GM10847 (cell line): ENCODE measurements at regions not wholly inside any gene's neighbourhood (a gene's known extent, or its start where the extent isn't known, plus 50 kb on each side); places are given as distances from the start of the nearest gene placed in this dataset.

ENCODE experiments used
- POLR2A ChIP-seq: IDR thresholded peaks from 2 replicates; pipeline ENCODE4 v1.6.1; 2011; ENCODE audit not compliant: insufficient read length; ENCODE audit errors: extremely low read depth

- TF ChIP-seq POLR2A, result peak; percentile 33
These were observed 65.6 kb upstream of the PTGR2 start for GRCh38 chr14:73785834-73786635.

GRCh38 chr14:73785336-73785833, 66.2 kb upstream of the PTGR2 start:
- TF ChIP-seq POLR2A, result no peak

DNA sequence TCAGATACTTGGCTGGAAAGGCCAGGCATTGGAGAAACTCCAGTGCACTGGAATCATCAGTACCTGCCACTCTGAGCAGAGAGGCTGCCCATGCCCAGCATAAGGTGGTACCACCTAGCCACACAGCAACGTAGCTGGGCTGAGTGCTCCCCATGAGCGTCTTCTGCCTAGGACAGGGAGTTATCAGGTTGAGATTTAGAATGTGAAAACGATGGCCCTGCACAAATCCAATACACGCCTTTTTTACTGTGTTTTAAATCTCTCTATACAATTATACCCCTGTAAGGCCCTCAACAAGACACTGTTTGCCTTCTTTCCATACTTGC, 66.7 kb upstream of the PTGR2 start:
- no peak for TF ChIP-seq POLR2A

- no peak for TF ChIP-seq POLR2A
These were observed 67.2 kb upstream of the PTGR2 start for GRCh38 chr14:73784181-73784987.

GRCh38 chr14:73783107-73783727, 68.4 kb upstream of the PTGR2 start:
- TF ChIP-seq POLR2A, result no peak

DNA sequence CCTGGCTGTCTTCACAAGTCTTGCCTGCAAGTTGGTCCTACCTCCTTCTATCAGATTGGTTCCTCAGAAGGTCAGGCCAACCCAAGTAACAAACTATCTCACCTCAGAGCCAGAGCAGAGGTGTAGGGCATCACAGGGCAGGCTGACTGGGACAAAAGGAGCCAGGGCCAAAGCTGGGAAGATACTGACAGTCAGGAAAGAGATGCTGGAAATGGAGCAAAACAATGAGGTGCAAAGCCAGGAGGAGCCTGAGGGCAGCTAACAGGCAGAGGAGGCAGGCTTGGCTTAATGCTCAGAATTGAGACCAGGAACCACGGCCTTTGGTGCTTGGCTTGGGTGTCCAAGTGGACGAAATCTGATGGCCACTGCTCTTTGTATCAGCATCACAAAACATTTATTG, 68.4 kb upstream of the PNMA1 start:
- no peak for TF ChIP-seq POLR2A

- TF ChIP-seq POLR2A, result no peak
These were observed 66.7 kb upstream of the PNMA1 start for GRCh38 chr14:73780896-73781295.

GRCh38 chr14:73780391-73780790, 66.2 kb upstream of the PNMA1 start:
- no peak for TF ChIP-seq POLR2A

DNA sequence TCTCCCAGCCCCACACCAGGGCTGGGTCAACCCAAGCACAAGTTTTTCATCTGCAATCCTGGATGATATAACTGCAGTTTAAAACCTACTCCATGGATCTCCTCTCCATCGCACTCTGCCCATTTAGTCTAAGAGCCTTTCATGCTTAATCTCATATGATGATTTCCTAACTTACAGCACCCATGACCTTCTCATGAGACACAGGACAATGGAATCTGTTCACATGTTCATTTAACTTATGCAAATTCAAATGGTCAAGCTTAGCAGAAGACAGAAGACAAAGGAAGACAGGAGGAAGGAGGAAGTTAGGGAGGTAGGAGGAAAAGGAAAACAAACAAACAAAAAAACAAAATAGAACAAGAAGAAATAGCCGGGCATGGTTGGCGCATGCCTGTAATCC, 64.6 kb upstream of the PNMA1 start:
- no peak for TF ChIP-seq POLR2A

GRCh38 chr14:73777420-73777819, 63.2 kb upstream of the PNMA1 start:
- no peak for TF ChIP-seq POLR2A

GRCh38 chr14:73776194-73776537, 62.0 kb upstream of the PNMA1 start:
- TF ChIP-seq POLR2A, result no peak

- no peak for TF ChIP-seq POLR2A
These were observed 61.4 kb upstream of the PNMA1 start for GRCh38 chr14:73775339-73776193.

GRCh38 chr14:73774671-73775070, 60.5 kb upstream of the PNMA1 start:
- no peak for TF ChIP-seq POLR2A

- TF ChIP-seq POLR2A, result no peak
These were observed 60.0 kb upstream of the PNMA1 start for GRCh38 chr14:73774241-73774570.
